Bronchial epithelial cell (primary cell): ENCODE measurements at regions not wholly inside any gene's neighbourhood (a gene's known extent, or its start where the extent isn't known, plus 50 kb on each side); places are given as distances from the start of the nearest gene placed in this dataset.

Experiments
- DNase-seq: peaks from one replicate; pipeline ENCODE4 v3.0.0-alpha.2; 2010; ENCODE audit warnings: low read depth
- FAIRE-seq: peaks from 2 replicates; lab custom pipeline; 2011; peaks lifted over from hg19 to GRCh38; lab: Jason Lieb, UNC
- H3K27me3 ChIP-seq: 2 replicates; pipeline ENCODE4 v1.5.1; 2011; ENCODE audit warnings: low read length; ENCODE audit not compliant: control insufficient read depth, insufficient read depth
- H3K36me3 ChIP-seq: 2 replicates; pipeline ENCODE4 v1.5.1; 2011; ENCODE audit warnings: low read length; ENCODE audit not compliant: control insufficient read depth, insufficient read depth
- H3K4me3 ChIP-seq: 2 replicates; pipeline ENCODE4 v1.5.1; 2011; ENCODE audit warnings: mild to moderate bottlenecking, low read depth, low read length, control low read depth
- CTCF ChIP-seq: IDR thresholded peaks from 2 replicates; pipeline ENCODE4 v1.5.1; 2011; ENCODE audit warnings: mild to moderate bottlenecking, moderate library complexity, low read length, control low read depth, inconsistent platforms; ENCODE audit not compliant: insufficient read depth, severe bottlenecking

- H3K27me3 ChIP-seq: no peaks in the 10 kb centered on the region
- FAIRE-seq (no peak), DNase-seq (no peak)
- no peak overlapping the region for H3K4me3 ChIP-seq
- H3K36me3 ChIP-seq: no peaks in the 10 kb centered on the region
- TF ChIP-seq CTCF: no peak
Observed at GRCh38 chr16:86050111-86050510, 151.1 kb downstream of the IRF8 start.

DNA sequence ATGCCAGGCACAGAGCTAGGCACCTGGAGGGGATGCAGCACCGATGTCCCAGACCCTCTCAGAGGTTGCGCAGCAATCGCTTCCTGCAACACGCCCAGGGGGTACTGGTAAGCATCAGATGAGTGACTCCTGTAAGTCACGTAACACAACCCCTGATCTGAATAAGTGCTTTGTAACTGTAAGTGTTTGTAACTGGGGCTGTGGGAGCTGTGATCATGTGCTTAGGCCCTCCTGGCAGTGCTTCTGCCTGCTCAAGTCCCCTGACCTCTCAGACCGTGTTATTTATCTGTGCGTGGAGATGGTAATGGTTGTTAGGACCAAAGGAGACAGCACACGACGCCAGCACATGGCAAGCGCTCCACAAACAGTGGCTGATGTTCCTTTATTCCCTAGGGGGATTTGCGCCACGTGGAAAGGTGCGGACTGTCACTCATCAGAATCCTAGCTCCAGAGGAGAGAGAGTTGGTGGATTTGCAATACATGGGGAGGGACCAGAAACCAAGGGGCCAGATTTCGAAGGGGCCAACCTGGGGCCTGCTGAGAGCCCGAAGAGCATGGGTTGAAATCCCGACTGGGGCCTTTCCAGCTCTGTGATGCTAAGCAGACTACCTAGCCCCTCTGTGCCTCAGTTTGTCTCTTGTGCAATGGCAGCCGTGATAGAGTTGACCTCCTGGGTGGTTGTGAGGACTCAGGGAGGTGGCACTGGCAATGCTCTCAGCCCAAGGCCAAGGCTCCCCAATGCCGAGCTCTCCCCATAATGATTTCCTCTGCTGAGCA is 151.8 kb downstream of the IRF8 start:
- TF ChIP-seq CTCF: no peak
- FAIRE-seq (no peak), DNase-seq (no peak)
- H3K27me3 ChIP-seq: no peaks in the 10 kb centered on the region
- H3K4me3 ChIP-seq: no peak overlapping the region
- H3K36me3 ChIP-seq: no peaks in the 10 kb centered on the region

DNA sequence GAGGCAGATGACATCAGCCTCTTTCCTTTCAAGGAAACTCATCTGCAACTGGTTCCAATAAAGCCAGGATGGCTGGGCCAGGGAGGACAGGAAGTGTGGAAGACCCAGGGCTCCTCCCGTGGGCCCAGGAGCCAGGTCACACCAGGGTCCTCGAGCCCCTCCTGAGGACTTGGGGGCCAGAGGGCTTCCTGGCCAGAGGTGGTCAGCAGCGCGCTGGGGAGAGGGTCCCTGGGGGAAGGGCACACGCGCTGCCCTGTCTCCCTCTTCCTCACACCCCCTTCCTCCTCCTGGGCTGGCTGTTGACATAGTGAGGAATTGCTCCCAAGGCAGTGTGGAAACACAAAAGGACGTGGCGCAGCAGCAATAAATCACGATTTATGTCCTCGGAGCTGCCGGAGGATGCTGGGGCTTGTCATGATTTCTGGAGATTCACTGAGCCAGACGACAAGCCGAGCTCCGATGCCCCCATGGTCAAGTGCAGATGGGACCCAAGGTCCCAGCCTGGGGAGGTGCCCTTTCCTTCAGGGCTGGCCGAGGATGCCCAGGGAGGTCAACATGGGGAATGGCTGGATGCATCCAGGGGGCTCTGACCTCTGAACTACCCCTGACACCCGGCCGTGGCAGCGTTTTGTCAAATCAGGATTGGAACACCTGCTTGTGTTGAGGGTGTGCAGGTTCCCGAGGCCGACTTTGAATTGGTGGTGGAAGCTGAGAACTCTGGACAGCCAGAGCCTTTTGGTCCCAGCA is 152.6 kb downstream of the IRF8 start:
- DNase-seq (no peak), FAIRE-seq (no peak)
- H3K4me3 ChIP-seq: no peak overlapping the region
- TF ChIP-seq CTCF: no peak
- no peaks in the 10 kb centered on the region for H3K27me3 ChIP-seq
- H3K36me3 ChIP-seq: no peaks in the 10 kb centered on the region

- Histone ChIP-seq H3K4me3 (no peak overlapping the region), H3K36me3 (no peaks in the 10 kb centered on the region), H3K27me3 (no peaks in the 10 kb centered on the region)
- TF ChIP-seq CTCF: no peak
- DNase-seq: no peak
- no peak for FAIRE-seq
Observed at GRCh38 chr16:86052115-86052670, 153.2 kb downstream of the IRF8 start.

GRCh38 chr16:86052926-86053325 is 154.0 kb downstream of the IRF8 start:
- no peak overlapping the region for H3K4me3 ChIP-seq
- no peak for TF ChIP-seq CTCF
- DNase-seq (no peak), FAIRE-seq (no peak)
- H3K36me3 ChIP-seq: no peaks in the 10 kb centered on the region
- no peaks in the 10 kb centered on the region for H3K27me3 ChIP-seq
